ENCODE measurements at regions not wholly inside any gene's neighbourhood (a gene's known extent, or its start where the extent isn't known, plus 50 kb on each side); places are given as distances from the start of the nearest gene placed in this dataset.

DNA sequence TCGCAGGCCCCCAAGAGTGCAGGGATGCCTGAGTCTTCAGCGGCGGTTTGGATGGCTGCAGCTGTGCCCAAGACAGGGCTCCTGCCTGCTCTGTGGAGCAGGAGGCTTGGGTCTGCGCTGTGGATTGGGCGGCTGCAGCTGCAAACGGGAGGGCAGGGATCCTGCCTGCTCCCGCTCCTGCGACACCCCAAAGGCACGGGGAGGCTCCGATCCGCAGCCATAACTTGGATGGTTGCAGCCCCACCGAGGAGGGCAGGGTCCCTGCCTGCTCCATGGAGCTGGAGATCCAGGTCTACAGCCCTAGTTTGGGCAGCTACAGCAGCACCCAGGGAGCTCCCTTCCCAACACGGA is 898.8 kb upstream of the NEGR1 start:
- no peak for DNase-seq

DNA sequence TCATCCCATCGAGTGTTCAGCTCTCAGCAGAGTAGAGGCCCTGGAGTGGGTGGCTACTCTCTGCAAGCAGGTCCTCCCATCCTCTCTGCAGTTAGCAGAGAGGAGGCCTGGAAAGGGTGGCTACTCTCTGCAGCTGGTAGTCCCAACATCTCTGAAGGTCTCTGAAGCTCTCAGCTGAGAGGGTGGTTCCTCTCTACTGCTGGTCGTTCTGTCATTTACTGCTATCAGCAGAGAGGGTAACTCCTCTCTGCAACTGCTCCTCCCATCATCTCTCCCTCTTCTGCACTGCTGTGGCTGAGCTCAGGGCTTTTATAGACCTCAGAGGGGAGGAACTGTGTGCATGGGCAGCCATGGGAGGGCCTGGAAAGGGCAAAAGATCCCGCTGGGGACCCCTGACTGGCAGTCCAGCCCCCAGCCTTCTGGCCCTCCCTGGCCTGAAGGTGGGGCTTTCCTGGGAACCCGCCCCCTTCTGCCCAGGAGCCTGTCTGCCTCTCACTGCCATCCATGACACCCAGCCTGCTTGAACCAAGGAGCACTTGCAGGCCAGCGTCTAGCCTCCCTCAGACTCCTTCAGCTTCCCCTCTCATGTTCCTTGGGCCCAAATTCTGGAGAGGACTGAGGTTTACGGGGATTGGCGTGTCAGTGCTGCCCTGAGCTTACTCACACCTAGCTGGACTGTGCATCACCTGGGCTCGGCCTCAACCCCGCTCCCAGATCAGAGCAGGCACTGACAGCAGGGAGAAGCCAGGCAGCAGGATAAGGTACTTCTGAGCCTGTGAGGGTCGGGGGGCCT is 898.3 kb upstream of the NEGR1 start:
- no peak for DNase-seq

DNA sequence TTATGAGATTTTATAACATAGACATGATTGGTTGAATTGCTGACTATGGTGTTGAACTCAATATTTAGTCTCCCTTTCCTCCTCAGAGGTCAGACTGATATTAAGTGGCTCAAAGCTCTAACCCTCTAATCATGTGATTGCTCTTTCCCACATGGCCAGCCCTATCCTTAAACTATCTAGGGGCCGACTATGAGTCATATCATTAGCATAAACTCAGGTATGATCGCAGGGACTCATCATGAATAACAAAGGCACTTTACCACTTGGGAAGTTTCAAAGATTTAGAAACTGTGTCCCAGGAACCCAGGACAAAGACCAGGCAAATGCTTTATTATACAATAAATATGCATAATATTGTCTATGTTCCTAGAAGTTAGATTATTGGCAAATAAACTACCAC is 894.6 kb upstream of the NEGR1 start:
- no peak for DNase-seq

DNA sequence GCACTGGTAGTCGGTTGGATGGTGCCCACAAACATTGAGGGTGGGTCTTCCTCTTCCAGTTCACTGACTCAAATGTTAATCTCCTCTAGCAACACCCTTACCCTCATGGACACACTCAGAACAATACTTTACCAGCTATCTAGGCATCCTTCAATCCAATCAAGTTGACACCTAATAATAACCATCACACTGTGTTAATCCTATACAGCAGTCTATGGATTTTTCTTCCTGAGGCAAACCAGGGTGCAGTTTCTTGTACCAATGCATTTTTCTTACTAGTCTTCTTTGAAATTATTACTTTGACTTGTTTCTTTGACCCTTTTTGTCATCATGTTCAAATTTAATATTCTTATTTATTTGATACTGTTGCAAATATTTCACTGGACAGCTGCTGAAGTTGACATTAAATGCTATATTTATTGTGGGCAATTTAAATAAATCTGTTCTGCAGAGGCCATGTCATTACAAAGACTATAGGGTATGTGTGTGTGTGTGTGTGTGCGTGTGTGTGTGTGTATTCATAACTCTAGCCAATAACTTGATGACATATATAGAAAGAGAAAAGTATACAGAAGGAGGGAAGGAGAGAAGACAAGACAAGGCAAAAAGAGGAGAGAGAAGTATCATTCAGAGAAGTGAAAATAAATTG is 884.8 kb upstream of the NEGR1 start:
- no peak for DNase-seq

DNA sequence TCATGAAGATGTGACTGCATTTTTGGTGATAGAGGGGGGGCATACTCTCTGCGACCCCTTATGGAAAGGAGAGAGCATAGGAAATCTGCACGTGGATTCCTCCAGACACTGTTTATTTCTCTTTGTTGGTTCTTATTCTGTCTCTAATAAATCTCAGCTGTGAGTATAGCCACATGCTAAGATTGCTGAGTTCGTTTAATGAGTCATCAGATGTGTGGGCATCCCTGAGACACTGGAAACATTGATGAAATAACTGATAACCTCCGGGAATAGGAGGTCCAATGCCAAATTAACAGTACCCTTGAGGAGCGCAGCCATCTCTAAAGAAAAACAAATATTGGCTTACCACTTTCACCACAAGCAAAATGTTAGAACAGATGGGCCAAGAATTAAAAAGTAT is 880.2 kb upstream of the NEGR1 start:
- peak; percentile 1 for DNase-seq

DNA sequence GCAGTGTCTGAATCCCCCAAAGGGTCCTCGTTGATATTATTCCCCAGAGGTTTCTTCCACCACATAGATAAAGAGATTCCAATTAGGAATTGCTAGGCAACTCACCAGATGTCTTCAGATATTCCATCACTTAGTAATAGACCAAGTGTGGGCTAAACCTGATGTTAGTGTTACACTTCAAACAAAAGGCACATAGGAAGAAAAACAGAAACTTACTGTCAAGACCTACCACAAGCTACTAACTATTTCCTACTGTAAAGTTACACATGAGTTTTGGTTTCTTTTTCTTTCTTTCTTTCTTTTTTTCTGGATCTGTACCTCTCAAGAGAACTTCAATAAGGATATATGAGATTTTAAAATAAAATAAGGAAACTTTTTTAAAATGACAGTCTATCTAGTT is 879.1 kb upstream of the NEGR1 start:
- no peak for DNase-seq

DNA sequence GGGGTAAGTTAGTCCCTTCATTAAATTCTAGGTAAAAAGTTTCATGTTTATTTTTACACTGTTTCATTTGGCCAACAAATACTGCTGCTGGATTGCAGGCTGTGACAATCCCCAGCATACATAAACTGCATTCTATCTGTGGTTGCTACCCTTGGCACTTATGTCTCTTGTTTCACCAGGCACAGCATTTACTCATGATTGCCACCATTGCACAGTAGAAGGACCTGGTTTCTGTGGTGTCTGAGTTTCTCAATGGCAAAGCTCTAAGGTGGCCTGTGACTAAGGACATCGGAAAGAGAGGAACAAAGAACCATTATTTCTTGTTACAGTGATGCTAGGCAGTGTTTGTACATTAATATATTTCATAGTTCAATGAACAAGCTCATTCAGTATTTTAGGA is 878.4 kb upstream of the NEGR1 start:
- DNase-seq = no peak

DNA sequence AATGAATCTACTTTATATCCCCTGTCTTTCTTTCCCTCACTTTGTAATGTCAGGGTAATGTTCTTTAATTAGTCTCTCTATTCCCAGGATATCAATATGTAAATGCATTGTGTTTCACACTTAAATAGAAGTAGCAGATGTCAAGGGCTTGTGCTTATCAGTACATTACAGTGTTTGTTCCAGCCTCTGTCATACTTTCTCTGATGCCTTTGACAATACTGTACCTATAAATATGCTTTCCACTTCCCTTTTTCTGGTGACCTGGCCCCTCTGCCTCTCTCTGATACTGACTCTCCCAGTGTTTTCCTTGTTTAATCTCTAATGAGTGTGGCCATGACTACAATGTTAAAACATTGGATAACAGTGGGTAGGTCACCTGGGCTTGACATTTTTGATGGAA is 862.0 kb upstream of the NEGR1 start:
- no peak for DNase-seq

DNA sequence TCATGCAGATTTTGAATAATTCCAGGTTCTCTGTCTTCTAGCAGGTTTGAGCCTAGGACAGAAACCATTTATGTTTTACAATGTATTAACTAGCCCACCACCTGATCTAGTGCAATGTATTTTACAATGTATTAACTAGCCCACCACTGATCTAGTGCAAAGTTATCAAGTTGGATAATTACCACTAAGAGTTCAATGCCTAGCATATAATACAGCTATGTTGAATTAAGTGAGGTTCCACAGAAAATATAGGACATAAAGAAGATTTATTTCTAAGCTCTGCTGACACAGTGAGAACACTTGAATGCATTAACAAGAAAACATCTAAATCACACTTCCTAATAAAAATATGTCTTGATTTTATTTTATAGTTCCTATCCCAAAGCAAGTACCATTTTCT is 854.6 kb upstream of the NEGR1 start:
- DNase-seq = no peak

DNA sequence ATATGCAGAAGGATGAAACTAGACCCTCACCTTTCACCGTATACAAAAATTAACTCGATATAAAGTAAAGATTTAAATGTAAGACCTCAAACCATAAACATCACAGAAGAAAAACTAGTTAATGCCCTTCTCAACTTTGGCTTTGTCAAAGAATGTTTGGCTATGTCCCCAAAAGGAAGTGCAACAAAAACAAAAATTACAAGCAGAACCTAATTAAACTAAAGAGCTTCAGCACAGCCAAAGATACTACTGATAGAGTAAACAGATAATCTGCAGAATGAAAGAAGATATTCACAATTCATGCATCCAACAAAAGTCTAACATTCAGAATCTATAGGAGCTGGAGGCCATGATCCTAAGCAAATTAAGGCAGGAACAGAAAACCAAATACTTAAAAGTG is 824.6 kb upstream of the NEGR1 start:
- DNase-seq = no peak

DNA sequence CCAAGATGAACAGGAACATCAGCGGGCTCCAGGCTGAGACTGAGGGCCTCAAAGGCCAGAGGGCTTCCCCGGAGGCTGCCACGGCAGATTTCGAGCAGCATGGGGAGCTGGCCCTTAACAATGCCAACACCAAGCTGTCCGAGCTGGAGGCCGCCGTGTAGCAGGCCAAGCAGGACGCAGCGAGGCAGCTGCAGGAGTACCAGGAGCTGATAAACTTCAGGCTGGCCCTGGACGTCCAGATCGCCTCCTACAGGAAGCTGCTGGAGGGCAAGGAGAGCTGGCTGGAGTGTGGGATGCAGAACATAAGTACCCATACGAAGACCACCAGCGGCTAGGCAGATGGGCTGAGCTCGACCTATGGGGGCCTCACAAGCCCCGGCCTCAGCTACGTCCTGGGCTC is 823.4 kb upstream of the NEGR1 start:
- DNase-seq = no peak

DNA sequence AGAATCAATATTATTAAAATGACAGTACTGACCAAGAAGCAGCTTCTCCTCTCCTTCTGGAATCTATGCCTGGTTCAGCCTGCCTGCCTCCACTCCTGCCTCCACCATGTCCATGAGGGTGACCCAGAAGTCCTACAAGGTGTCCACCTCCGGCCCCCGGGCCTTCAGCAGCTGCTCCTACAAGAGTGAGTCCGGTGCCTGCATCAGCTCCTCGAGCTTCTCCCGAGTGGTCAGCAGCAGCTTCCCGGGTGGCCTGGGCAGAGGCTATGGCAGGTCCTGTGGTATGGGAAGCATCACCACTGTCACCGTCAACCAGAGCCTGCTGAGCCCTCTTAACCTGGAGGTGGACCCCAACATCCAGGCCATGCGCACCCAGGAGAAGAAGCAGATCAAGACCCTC is 822.4 kb upstream of the NEGR1 start:
- no peak for DNase-seq

DNA sequence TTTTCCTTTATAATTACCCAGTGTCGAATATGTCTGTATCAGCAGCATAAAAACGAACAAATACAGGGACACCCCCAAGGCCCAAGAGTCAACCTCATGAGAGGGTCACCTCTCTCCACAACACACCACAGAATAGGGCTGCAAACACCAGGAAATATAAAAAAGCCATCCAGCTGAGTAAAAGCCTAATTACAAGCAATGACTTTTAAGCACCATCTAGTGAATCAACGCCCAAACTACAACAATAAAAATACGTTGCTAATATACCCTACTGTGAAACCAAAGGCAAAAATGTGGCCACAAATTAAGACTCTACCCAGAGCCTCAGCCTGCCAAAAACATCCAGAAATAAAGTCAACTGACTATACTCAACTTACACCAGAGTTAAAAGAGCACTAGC is 817.9 kb upstream of the NEGR1 start:
- no peak for DNase-seq

DNA sequence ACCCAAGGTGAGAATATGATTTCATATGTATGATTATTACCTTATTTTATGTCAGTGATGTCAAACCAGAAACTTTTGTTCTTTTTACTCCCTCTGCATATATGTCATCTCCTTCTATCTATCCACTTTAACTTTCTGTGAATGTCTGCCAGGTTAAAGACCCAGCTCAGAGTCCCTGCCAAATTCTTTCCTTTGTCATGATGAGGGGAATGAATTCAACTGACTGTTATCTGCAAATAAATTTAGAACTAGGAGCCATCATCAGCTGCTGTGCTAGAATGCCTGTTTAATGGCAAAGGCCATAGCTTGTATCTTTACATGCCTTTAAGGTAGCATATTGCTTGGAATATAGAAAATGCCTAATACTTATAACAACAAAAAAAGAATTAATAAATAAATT is 815.6 kb upstream of the NEGR1 start:
- no peak for DNase-seq

DNA sequence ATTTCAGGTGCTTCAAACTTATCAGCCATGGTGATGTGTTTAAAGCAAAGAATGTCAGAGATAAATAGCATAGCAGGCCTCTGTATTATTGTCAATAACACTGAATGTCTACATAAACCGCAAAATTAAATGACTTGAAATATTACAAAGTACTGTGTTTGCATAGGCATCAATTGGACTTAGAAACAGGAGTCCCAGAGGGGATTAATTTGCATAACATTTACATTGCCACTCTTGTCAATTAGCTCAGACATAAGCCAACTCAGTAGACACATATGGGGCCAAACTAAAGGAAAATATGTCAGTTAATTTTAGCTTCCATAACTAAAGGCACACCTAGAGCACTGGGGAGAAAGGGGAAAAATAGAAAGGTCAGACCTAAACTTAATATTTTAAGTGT is 814.5 kb upstream of the NEGR1 start:
- no peak for DNase-seq

DNA sequence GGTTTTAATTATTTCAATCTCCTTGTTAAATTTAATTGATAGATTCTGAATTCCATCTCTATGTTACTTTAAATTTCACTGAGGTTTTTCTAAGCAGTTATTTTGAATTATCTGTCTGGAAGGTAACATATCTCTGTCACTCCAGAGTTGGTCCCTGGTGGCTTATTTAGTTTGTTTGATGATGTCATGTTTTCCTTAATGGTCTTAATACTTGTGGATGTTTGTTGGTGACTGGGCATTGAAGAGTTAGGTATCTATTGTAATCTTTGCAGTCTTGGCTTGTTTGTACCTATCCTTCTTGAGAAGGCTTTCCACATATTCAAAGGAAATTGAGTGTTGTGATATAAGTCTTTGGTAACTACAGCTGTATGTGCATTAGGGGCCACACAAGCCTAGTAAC is 810.0 kb upstream of the NEGR1 start:
- no peak for DNase-seq

DNA sequence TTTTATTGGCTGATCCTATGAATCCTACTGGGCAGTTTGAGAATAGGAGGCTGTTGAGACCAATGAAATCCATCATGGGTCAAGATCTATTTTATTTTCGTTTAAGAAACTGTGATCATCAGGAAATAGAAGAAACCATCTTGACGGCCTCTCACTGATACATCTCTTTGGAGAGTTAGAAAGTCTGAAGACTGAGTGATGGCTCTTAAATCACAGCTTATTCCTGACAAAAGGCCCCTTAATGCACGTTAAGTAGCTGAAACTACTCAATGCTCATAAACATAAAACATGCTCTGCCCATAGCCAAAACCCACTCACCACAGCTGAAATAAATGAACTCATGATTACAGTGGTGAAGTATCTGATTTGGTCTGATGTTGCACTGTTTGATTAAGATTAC is 784.5 kb upstream of the NEGR1 start:
- DNase-seq = no peak

DNA sequence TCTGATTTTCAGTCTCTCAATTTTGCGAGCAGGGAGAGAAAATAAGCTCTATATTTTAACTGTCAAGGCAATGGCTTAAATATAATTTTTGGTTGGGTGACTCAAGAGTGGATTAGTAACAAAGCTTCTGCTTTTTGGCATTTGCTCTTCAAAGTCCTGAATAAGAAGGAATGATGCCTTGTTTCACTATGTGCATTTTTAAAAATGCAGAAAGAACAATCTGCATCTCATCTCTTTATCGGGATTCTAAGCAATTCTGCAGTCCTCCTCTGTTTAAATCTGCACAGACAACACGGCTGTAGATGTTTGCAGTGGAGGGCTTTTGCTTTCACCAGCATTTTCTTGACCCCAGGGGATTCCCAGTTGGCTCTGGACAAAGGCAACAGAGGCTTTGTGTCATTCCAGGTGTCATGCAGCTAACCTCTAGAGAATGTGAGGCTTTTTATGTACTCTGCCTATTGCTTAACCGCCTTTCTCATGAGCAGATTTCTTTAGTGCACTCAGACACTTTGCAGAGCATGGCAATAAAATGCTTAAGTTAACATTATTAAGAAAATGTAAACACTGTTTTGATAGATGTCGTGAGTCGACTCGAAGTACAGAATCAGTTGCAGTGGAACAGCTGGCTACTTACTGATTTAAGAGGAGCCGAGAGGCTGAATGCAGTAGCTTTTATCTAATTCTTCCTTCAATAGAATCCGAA is 783.2 kb upstream of the NEGR1 start:
- DNase-seq = no peak

DNA sequence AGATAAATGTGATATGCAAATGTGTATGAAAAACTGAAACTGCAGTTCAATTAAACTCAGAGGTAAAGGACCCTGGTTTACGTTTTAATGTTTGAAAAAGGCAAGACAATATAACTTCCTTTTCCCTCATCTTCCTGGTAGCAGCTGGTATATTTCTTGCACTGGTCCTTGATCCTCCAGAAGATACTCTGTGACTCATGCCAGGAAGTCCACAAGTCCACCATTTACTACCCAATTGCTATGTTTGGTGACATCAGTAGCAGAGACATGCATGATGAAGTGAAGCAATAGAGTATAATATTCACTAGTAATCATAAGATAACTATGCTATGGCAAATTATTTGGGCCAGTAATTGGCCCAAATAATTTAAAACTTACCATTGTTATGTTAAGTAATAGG is 774.5 kb upstream of the NEGR1 start:
- no peak for DNase-seq

DNA sequence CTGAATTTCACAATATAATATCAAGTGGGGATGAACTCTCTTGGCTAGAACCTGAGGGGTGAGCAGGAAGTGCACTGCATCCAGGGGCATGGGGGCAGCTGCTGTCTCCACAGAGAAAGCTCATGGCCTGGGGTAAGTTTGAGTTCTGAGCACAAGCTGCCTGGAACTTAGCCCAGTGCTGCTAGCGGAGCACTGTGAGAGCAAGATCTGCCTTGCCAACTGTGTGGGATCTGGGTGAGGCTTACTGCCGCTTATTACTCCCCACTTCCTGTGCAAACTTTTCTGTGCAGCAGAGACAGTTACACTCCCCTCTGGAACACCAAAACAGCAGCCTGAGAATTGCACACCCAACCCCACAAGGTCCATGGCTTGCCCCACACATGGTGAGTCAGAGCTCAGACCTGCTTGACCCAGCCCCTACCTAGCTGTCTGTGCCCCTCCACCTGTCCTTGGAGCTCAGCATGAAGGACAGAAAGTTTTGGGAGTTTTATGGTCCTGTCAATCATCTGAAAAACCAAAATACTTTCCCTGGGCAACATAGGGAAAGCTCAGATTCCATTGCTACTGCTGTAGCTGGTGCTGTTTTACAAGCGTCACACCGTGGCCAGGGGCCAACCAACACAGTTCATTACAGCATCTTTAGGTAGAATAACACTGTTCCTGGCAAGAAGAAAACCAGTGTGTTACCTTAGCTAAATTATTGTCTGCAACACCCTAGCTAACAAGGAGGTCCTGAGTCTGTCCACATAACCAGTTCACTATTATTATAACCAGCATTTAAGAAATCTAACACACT is 762.1 kb upstream of the NEGR1 start:
- peak; percentile 8 for DNase-seq

DNA sequence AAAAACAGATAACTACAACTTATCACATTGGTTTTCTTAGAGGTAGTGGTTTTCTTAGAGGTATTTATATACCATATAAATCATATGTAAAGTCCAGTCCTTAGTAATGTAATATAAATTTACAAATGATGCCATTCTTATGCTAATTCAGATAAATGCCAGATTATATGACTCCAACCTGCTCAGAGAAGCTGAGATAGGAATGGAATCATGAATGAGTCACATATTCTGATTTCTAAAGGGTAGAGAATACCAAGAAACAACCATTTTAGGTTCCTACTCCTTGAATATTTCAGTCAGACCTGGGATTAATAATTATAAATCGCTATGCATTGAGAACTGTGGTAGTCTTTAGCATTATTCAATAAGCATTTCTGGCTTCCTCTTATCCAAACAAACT is 760.1 kb upstream of the NEGR1 start:
- no peak for DNase-seq

DNA sequence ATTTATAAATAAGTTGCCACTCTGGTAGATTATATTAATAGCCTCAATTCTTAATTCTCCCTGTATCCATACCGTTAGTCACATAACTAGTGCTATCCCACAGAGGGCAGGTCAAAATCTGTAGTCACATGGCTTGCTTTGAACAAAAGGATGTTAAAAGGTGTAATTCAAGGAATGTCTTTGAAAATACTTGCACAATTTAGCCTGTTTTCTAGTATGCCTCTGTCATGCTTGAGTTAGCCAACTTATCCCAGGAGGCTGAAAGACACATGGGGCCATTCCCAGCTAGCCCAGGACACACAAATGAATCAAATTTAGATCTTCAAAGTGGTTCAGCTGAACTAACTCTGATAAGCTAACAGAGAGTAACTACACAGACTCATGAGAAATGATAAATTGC is 758.5 kb upstream of the NEGR1 start:
- DNase-seq = no peak

DNA sequence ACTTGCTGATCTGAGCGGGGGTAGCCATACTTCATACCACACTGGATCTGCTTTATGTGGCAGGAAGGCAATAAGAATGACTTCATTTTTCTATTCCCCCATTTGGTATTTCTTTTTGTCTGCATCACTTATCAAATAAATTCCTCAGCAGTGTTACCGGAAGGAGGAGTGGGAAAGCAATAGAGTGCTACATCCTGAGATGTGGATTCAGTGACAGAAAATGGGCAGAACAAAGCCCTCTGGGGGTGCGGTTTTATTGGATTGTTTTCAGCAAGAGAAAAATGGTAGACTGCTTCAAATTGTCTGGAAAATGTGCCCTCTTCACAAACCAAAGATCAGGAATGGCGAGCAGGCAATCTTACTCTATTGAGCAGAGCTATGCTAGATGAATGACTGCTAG is 751.9 kb upstream of the NEGR1 start:
- DNase-seq = no peak

DNA sequence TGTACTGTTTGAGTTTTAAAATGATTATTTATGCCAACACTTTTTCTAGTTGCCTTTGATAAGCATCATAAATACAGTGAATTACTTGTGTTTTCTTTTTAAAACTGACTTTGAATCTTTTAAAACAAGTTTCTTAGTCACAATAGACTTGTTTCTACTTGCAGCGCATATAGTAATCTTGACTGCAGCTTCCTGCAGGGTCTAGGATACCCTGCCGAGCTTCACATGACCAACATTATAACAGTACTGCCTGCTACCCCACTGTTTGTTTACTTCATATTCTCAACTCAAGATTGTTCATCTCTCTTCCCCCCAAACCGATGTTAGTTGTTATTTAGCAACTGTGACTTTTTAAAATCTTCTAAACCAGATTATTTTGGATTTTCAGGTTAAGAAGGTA is 751.3 kb upstream of the NEGR1 start:
- no peak for DNase-seq

Measured in fibroblast of upper back skin (primary cell).